ENCODE measurements at regions not wholly inside any gene's neighbourhood (a gene's known extent, or its start where the extent isn't known, plus 50 kb on each side); places are given as distances from the start of the nearest gene placed in this dataset.

DNA sequence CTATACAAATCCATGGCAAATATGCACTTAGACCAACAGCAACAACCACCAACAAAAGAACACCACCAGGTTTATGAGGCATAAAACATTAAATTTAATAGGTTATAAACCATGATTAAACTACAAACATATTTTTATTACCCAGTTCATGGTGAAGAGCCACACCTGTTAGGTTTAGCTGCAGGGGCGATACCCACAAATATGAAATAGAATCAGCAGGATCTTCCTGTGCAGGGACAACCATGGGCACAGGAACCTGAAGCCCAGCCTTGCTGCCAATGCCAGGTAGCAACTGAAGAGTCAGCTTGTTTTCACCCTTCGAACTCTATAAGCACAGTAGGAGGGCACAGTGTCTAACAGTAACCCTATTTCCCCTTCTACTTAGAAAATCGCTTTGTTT, 675.0 kb downstream of the SATB2 start:
- no peak for DNase-seq

DNA sequence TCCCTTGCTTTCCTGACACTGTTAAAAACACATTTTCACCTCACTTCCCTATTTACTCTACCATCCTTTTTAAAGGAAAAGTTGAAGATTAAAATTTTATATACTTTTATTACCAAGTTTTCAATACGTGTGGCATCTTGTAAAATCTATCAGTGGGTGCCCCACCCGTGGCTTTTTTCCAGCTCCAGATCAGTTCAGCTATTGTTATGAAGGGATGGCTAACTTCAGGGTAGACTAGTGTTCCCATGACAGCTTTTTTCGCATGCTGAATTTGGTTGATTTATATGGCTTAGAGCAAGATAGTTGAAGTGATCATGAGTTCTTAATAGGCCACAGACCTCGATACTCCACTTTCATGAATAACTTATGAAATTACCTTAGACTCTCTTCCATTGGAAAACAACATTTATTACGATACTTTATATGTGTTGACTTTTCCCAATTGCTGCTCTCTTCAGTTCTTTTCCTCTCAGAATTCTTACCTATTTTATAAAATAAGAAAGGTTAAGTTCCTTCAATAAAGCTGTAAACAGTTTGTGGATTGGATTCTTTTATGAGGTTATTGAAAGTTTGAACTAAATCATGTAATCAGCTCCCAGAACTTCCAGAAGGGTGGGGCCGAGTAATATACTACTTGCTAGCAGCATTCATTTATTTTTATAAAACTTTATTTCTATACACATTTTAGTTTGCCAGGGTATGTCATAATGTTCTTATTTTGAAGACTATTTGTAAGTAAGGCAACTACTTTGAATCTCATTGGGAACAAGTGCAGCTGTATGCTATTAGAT, 680.9 kb downstream of the SATB2 start:
- no peak for DNase-seq

DNA sequence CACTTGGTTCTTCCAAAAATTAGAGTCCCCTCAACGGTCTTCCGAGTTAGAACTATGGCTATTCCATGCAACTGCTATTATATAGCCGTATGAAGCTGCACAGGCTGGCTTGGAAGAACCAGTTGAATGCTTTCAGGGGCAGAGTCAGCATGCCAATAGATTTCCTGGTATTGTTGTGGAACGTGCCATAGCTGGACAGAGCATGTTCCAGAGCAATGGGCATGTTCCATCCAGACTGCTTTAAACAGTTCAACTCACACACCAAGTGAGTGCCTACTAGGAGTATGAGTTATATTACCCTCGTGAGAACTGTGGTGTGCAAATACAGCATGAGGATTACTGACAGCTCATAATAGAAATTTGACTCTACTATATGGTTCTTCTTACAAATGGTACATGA, 682.0 kb downstream of the SATB2 start:
- no peak for DNase-seq

DNA sequence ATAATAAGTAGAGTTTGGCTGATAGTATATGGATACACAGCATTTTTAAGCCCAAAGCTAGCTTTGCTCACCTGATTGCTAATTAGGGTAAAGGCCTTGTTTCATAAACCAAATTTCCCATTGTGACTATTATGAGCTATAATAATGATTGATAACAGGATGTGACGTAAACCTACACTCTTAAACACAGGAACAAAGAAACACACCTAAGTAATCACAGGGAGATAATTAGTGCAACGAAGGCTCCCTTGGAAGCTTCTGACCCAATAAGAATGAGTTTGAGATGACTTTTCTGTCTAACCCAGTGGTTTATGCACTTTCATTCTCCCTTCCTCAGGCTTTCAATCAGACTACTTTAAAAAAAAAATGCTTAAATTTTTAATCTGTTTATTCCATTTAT, 683.2 kb downstream of the SATB2 start:
- no peak for DNase-seq

DNA sequence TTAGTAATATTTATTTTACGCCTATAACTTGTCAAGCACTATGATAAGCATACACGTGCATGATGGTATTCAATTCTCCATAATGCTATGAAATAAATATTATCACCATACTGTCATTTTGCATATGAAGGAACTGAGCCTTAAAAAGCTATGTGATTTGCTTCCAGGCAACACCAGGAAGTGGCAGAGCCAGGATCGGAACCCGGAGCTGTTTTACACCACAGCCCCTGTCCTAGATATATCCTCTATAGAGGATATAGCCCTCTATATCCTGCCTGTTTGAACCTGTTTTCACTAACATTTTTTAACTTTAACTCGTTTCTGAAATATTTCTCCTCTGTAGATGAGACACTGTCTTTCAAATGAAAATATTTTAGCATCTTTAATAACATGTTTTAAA, 690.0 kb downstream of the SATB2 start:
- DNase-seq, result no peak

DNA sequence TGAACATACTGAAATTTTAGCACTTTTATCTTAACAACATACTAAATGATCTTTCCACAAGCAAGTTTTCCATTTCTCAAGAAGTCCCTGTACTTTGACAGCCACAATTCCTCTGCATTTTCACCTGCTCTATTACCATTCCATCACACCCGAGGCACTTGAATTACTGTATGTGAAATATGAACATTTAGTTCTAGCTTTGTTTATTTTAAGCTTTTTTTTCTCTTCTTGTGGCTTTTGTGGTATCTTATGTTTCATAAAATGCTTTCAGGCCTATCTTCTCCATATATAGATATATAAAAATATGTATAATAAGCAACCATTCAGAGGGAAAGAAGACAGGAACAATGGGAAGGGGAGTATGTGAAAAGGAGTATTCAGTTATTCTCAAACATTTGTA, 693.9 kb downstream of the SATB2 start:
- DNase-seq, result no peak

DNA sequence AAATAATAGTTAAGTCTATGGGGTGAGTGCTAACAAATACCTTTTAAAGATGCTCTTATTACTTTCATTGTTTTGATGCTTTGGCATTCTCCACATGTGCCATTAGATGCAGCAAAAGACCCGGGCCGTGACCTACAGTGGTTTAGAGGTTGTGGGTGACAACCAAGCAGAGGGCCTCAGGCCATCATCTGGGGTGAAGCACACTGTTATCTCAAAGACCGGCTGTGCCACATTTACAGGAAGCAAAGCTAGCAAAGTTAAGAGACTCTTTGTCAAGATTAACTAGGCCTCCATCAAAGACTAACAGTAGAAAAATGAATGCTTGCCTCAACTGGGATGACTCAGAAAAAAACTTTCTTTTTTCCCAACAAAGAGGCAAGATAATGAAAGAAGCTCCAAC, 695.3 kb downstream of the SATB2 start:
- DNase-seq, result no peak

DNA sequence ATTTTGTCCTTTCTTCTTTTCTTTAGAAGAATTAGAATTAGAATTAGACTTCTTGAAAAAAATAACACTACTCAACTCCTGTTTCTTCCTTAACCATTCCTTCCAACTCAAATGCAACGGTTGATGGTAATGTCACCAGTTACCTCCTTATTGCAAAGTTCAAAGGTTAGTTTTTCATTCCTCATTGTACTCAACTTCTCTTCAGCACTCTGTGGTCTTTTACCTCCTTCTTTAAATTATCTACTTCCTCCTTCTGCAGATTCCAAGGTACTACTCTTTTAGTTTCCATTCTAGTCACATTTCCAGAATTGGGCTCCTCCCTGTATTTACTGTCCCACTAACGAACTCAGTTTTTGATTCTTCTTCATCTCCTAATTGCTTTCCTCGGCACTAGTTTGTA, 700.7 kb downstream of the SATB2 start:
- DNase-seq, result no peak

DNA sequence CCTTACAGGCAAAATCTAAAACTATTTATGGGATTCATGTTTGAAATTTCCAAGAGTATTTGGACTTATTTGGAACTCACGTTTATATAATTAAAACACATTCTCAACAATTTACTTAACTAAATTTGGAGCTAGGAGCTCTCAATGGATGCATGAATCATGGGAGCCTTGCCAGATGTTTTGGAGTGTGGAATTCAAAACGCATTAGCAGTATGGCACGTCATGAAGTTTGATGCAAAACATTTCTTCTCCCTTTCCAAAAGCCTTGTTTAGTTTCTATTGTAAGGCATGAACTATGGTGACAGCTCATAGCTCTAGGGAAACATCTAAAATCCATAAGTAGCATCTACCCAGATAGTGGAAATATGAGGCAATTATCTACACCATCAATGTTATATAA, 701.6 kb downstream of the SATB2 start:
- no peak for DNase-seq

DNA sequence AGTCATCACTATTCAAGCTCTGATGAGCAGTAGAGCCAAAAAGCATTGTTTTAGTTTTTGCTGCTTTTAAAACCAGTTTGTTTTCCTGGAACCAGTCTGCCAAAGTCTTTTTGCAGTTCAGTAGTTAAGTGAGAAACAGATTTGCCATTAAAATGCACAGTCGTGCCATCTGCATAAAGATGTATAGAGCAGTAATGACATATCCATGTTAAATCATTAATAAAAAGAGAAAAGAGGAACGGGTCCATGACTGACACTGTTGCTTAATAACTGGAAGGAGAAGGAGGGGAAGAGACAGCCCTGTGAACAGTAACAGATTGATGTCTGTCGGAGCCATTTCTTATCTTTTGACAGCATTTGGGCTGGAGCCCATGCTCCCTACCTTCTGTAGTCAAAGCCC, 704.6 kb downstream of the SATB2 start:
- DNase-seq, result no peak

DNA sequence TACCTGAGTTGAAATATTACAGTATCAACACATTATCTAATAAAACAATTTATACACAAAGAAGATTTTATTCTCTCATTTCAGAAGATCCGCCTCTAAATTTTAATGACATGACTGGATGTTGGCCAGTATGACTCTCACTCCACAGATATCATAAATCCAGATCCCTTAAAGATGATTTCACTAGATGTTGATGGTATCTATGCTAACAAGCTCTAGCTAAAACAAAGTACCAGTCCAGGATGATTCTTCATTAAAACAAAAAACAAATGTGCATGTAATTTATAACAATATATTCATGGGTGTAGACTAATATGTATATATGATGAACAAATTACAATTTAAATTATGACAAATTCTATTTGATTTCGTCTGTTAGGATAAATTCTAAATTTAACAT, 708.4 kb downstream of the SATB2 start:
- DNase-seq, result no peak

DNA sequence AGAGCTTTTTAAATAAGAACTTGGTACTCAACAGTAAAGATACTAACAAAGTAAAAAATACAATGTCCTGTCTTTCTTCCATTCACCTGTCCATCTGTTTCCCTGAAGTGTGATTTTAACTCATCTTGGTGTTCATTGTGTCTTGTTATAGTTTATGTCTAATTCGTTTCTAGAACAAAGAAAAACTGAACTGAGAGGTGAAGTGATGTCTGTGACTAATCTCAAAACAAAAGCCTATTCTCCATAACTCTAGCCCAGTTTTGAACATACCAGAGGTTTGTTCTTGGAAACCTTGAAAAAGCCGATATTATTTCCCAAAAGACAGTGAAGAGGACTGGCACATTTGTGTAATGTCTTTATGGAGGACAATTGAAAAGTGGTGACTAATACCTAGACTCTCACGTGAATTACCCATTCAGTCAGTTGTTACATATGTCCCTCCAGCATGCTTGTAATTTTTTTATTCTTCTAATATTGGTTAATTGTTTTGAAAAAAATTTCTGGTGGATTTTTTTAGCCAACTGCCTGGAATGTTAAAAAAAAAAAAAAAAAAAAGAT, 725.8 kb downstream of the SATB2 start:
- no peak for DNase-seq

DNA sequence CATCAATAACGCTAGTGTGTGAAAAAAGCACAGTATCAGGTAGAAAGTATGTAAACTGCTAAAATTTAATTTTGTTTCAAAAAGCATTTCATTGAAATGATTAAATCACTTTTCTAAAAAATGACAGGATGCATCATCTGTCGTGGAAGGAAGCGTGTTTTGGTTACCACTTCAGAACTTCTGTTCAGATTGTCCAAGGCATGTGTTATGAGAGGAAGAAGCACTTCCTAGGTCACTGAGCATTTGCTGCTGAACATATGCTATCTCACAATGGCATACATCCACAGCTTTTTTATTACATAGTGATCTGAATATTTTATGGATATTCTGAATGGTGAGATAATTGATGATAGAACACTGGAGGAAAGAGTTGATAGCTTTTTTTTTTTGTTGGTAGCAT, 737.5 kb downstream of the SATB2 start:
- DNase-seq, result no peak

DNA sequence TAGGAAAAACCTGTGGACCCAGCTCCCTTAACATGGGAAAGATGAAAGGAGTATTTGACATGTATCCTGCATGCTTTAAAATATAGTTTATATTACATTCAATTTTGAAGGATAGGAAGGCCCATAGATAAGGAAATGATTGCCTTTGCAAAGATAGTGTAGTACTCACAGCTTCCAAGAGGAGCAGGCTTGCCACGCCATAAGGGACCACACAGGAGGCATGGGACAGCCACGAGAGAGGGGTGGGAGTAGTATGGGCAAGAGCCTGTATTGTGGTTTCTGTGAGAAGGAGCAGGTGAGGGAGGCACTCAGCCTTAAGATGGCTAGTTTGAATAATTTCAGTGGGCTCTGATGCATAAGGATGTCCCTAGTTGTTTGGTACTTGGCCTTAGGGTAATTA, 740.3 kb downstream of the SATB2 start:
- DNase-seq, result no peak

DNA sequence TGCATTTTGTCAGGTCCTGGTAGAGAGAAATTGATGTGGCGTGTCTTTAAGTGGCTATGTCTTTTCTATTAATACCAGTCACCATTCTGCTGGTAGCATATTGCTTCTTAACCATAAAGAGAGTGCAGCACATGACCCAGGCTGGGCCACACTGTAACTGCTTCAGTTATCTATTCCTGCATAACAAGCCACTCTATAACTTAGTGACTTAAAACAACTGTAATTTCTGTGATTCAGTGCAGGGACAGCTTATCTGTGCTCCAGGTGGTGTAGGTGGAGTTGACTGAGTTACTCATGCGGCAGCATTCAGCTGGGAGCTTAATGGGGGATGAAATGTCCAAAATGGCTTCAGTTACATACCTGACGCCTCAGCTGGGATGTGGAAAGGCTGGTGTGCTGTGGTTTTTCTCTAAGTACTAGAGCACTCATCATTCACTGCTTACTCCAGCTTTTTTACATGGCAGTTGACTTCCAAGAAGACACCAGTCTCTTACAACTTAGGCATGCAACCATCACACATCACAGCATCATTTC, 742.4 kb downstream of the SATB2 start:
- no peak for DNase-seq

DNA sequence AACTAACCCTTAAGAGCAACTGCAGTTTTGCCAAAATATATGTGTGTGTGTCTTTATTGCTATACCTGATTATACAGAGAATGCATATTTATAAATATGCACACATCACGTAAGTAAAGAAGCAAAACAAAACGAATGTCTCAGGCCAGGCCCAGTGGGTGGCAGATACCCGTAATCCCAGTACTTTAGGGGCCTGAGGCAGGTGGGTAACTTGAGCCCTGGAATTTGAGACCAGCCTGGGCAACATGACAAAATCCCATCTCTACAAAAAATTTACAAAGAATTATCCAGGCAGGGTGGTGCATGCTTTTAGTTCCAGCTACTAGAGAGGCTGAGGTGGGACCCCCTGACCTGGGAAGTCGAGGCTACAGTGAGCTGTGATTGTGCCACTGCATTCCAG, 745.3 kb downstream of the SATB2 start:
- no peak for DNase-seq

DNA sequence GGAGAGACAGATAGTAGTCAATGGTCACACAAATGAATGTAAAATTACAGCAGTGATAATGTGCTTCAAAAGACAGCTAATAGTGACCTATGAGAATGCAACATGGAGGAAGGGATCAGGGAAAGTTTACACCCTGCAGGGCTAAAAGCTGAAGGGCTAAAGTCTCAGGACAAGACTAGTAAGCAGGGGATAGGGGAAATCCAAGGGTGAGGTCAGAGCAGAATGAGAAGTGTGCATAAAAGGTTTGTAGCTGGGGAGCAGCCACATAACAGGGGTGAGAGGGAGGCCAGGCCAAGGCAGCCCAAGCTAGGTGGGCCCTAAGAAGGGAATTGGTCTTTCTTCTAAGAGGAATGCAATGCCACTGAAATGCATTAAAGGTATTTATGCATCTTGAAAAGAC, 746.3 kb downstream of the SATB2 start:
- no peak for DNase-seq

DNA sequence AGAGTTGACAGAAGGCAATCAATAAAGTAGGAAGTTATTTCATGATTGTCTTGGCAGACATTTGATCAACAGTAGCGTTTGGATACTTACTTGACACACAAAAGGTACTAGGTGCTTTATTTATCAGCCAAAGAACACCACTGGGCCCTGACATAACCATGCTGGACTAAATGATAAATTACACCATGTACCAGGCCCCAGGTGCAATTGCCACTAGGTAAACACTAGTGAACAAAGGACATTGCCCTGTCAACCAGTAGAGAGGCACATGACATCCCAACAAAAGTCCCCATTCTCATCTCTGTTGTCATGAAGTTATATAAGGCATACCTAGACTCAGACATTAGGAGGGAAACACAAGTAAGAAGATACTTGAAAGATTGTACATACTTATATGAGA, 747.2 kb downstream of the SATB2 start:
- no peak for DNase-seq

DNA sequence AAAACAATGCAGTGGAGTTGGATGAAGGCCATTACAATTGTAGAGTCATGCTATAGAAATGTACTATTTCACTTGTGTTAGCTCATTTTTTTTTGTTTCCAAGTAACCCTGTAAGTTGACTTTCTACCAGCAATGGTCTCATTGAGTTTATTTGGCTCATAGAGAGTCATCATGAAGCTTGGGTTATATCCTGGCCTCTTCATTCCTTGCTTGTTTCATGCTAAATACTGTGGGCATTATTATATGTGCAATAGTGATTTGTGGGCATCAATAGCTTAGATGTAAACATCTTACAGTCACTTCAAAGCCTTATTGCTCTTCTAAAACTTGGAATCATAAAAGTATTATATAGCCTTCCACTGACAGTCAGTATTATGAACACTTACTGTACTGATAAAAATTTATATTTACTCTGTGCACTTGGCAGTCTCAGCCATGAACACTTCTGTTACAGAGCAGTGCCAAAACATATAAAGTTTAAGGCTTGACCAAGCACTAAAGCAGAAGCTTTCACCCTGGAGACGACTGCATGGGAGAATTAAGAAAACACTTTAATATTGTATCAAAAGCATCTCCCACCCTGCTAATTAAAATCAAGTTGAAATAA, 751.2 kb downstream of the SATB2 start:
- no peak for DNase-seq

DNA sequence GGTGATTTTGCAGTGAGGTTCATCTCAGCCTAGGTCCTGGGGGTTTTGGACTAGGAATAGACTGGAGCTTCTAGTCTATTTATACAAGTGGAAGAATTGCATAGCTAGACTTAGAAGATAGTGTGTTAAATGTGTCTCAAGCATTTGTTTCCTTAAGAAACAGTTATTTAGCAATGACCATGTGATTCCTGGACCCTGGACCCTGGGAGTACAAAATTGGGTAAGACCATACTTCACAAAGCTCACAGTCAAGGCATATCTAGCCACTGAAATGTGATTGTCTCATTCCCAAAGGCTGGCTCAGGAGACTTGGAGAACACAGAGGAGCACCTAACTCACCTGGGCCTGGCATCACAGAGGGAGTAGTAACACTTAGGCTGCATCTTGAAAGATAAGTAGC, 754.5 kb downstream of the SATB2 start:
- no peak for DNase-seq

DNA sequence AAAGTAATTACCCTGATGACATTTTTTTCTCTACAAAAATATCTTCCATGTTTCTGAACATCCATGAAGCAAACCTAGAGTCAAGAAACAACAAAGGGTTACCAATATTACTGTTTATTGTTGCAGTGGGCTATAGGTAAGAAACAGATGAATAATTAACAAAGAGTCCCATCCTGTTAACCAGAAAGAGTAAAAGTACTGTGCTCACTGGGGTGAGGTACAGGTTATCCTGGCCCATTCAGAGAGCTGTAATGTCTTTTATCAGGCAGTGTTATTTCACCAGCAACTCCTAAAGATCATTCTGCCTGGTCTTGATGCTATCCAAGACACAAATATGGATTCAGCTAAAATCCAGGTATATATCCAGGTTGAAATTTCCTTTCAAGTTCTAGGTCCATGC, 754.9 kb downstream of the SATB2 start:
- DNase-seq, result no peak

DNA sequence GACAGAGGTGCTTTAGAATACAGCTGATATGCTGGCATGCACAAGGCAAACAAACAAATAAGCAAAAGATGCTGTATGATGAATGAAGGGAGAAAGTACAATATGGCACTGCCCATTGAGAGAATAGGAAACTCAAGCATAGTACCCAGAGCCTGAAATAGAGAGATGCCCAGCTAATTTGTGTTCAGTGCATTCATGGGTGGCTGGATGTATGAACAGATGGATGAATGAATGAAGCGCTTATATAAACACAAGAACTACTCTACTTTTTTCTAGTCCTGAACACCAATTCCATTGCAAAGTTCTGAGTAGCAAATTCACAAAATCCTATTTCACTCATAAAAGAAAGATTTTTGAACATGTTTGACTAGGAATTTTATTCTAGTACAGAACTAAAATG, 756.3 kb downstream of the SATB2 start:
- DNase-seq, result no peak

DNA sequence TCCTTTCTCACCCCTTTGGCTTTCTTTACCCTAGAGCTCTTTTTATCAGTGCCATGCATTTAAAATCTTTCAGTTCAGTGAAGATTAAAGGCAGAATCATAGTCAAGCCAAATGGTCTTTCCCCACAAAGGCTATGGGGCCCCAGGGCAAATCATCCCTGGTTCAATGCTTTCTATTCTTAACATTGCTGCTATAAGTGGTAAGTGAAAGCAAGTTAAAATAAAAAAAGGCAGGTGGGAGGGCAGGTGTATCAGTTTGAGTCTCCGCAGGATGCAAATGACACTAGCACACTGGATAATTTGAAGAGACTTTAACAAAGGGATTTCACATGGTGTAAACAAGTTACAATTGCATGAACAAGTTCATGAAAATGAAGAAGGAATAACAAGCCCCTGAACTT, 757.4 kb downstream of the SATB2 start:
- no peak for DNase-seq

DNA sequence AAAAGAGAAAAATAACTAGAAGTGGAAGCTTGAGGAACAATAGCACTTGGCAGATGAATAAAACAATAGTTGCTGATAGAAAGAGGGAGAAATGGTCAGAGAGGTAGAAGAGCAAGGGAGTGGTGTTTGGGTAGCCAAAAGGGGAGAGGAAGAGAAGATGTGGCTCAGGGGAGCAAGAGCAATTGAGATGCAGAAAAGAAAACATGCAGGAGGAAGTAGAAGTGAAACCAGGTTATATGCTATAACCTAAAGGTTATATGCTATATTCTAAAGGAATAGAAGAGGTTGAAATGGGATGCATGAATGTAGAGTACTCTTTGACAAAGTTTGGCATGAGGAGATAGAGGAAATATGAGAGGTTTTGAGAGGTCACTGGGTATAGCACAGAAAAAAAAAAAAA, 759.5 kb downstream of the SATB2 start:
- DNase-seq, result no peak

DNA sequence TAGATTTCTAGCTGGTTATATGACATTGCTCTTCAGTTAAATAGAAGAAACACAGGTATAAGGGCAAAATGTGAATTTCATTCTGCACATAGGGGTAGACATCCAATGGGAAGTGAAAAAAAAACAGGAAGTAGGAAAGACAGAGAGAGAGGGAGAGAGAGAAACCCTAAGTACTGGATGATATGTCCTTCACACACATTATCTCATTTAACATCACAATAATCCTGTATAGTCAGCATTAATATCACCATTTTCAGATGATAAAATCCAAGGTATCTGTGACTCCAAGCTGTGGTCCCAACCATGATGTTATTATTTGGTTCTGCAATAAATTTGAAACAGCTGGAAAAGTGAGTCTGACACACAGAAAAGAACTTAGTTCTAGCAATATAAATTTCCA, 759.9 kb downstream of the SATB2 start:
- DNase-seq, result no peak

All from CD4-positive, alpha-beta T cell treated with Interferon gamma for 1 hour (primary cell).